WTC11 (cell line): ENCODE measurements at regions not wholly inside any gene's neighbourhood (a gene's known extent, or its start where the extent isn't known, plus 50 kb on each side); places are given as distances from the start of the nearest gene placed in this dataset.

Experiments
- CTCF ChIP-seq: fragments of 200-600 bp; IDR thresholded peaks from 2 replicates; pipeline ENCODE4 v1.8.0; 2022; ENCODE audit warnings: antibody characterized with exemption
- EMX1 ChIP-seq: fragments of 250-450 bp; sonication (Bioruptor Pico); IDR thresholded peaks from 2 replicates; pipeline ENCODE4 v1.8.0; 2021; ENCODE audit warnings: mild to moderate bottlenecking
- STAT6 ChIP-seq: sonication (generic); formaldehyde crosslinking; conservative IDR thresholded peaks from 2 replicates; pipeline ENCODE4 v1.8.1; 2023; ENCODE audit warnings: mild to moderate bottlenecking, low read depth, missing genetic modification reagents, moderate library complexity

GRCh38 chr5:30690931-30691330 is 502.6 kb upstream of the CDH6 start:
- TF ChIP-seq CTCF (no peak), EMX1 (CRISPR knock-in tag) (no peak), STAT6 (CRISPR knock-in tag) (no peak)
